ENCODE measurements at regions not wholly inside any gene's neighbourhood (a gene's known extent, or its start where the extent isn't known, plus 50 kb on each side); places are given as distances from the start of the nearest gene placed in this dataset.

- Histone ChIP-seq H2AFZ (ENCODE audit: low read length) (no peak overlapping the region), H3K27me3 (ENCODE audit: insufficient read depth, low read length) (no peaks in the 10 kb centered on the region), H3K36me3 (ENCODE audit: insufficient read depth, low read length) (no peaks in the 10 kb centered on the region), H3K4me3 (ENCODE audit: low read depth, low read length, poor library complexity, severe bottlenecking) (no peak overlapping the region), H3K9me3 (ENCODE audit: low read length) (no peaks in the 10 kb centered on the region), H3K79me2 (ENCODE audit: insufficient read depth, low read length) (no peaks in the 10 kb centered on the region), H4K20me1 (ENCODE audit: insufficient read depth, low read length) (no peaks in the 10 kb centered on the region), H3F3A (ENCODE audit: insufficient read depth, low read length) (no peaks in the 10 kb centered on the region), H3K9me2 (ENCODE audit: low read depth, low read length) (no peaks in the 10 kb centered on the region), H3K9ac (ENCODE audit: low read length) (no peak overlapping the region), H3K4me2 (ENCODE audit: low read length) (no peak overlapping the region), H3K4me1 (ENCODE audit: insufficient read depth, low read length, severe bottlenecking) (no peaks in the 10 kb centered on the region), H3K27ac (ENCODE audit: low read depth, low read length, poor library complexity, severe bottlenecking) (no peak overlapping the region)
- TF ChIP-seq CTCF (IDR thresholded peaks at IDR 0.05; ENCODE audit: low read length) (no peak), EZH2 (IDR thresholded peaks at IDR 0.05; ENCODE audit: borderline replicate concordance, low read length) (no peak)
Measured at GRCh38 chr5:167967494-167968177, 323.8 kb upstream of the WWC1 start.

- no peaks in the 10 kb centered on the region for H3F3A ChIP-seq (ENCODE audit: insufficient read depth, low read length)
- H2AFZ ChIP-seq (ENCODE audit: low read length) = no peak overlapping the region
Measured at GRCh38 chr5:167968837-167969236, 322.6 kb upstream of the WWC1 start.

GRCh38 chr5:167969998-167970397 is 321.4 kb upstream of the WWC1 start:
- H3K4me1 ChIP-seq (ENCODE audit: insufficient read depth, low read length, severe bottlenecking) = no peaks in the 10 kb centered on the region
- H4K20me1 ChIP-seq (ENCODE audit: insufficient read depth, low read length) = no peaks in the 10 kb centered on the region
- TF ChIP-seq CTCF (IDR thresholded peaks at IDR 0.05; ENCODE audit: low read length) (no peak), EZH2 (IDR thresholded peaks at IDR 0.05; ENCODE audit: borderline replicate concordance, low read length) (no peak)
- no peaks in the 10 kb centered on the region for H3F3A ChIP-seq (ENCODE audit: insufficient read depth, low read length)
- no peak overlapping the region for H3K4me3 ChIP-seq (ENCODE audit: low read depth, low read length, poor library complexity, severe bottlenecking)
- no peaks in the 10 kb centered on the region for H3K9me3 ChIP-seq (ENCODE audit: low read length)
- H3K9ac ChIP-seq (ENCODE audit: low read length) = no peak overlapping the region
- H3K9me2 ChIP-seq (ENCODE audit: low read depth, low read length) = no peaks in the 10 kb centered on the region
- no peaks in the 10 kb centered on the region for H3K36me3 ChIP-seq (ENCODE audit: insufficient read depth, low read length)
- H3K4me2 ChIP-seq (ENCODE audit: low read length) = no peak overlapping the region
- no peaks in the 10 kb centered on the region for H3K27me3 ChIP-seq (ENCODE audit: insufficient read depth, low read length)
- no peak overlapping the region for H2AFZ ChIP-seq (ENCODE audit: low read length)
- no peak overlapping the region for H3K27ac ChIP-seq (ENCODE audit: low read depth, low read length, poor library complexity, severe bottlenecking)
- H3K79me2 ChIP-seq (ENCODE audit: insufficient read depth, low read length) = no peaks in the 10 kb centered on the region

More at GRCh38 chr5:167968837-167969236, 322.6 kb upstream of the WWC1 start:
- Histone ChIP-seq H3K36me3 (ENCODE audit: insufficient read depth, low read length) (no peaks in the 10 kb centered on the region), H4K20me1 (ENCODE audit: insufficient read depth, low read length) (no peaks in the 10 kb centered on the region), H3K27ac (ENCODE audit: low read depth, low read length, poor library complexity, severe bottlenecking) (no peak overlapping the region), H3K4me1 (ENCODE audit: insufficient read depth, low read length, severe bottlenecking) (no peaks in the 10 kb centered on the region), H3K4me3 (ENCODE audit: low read depth, low read length, poor library complexity, severe bottlenecking) (no peak overlapping the region), H3K27me3 (ENCODE audit: insufficient read depth, low read length) (no peaks in the 10 kb centered on the region), H3K9me3 (ENCODE audit: low read length) (no peaks in the 10 kb centered on the region), H3K9ac (ENCODE audit: low read length) (no peak overlapping the region), H3K79me2 (ENCODE audit: insufficient read depth, low read length) (no peaks in the 10 kb centered on the region), H3K9me2 (ENCODE audit: low read depth, low read length) (no peaks in the 10 kb centered on the region), H3K4me2 (ENCODE audit: low read length) (no peak overlapping the region)
- TF ChIP-seq EZH2 (IDR thresholded peaks at IDR 0.05; ENCODE audit: borderline replicate concordance, low read length) = no peak
- no peak for TF ChIP-seq CTCF (IDR thresholded peaks at IDR 0.05; ENCODE audit: low read length)
